CD4-positive, alpha-beta T cell (primary cell): ENCODE measurements at regions not wholly inside any gene's neighbourhood (a gene's known extent, or its start where the extent isn't known, plus 50 kb on each side); places are given as distances from the start of the nearest gene placed in this dataset.

Experiments used
- ATAC-seq: fragments of 200-7000 bp; cut with Tn5 transposase; one replicate; pipeline ENCODE4 v1.10.0; 2022; ENCODE audit warnings: mild to moderate bottlenecking; ENCODE audit not compliant: poor library complexity
- CTCF ChIA-PET: fragments of 350-600 bp; sonication (Branson Sonifier 250); formaldehyde crosslinking; loops from one replicate; lab custom pipeline; 2021; ENCODE audit warnings: antibody characterized with exemption, inconsistent platforms; lab: Charles Lee
- POLR2A ChIA-PET: fragments of 350-600 bp; sonication (Branson Sonifier 250); formaldehyde crosslinking; loops from one replicate; lab custom pipeline; 2021; ENCODE audit warnings: antibody characterized with exemption, inconsistent platforms; lab: Charles Lee
- DNase-seq, 14 experiments: peaks; one replicate each; pipeline ENCODE4 v3.0.0-alpha.2; 2013 to 2020; ENCODE audit warnings: mixed read lengths in 2 of 14
- H3K27ac ChIP-seq, 2 donors: one replicate each; pipeline versions ENCODE4 v1.5.1 to v1.7.0; 2013; ENCODE audit warnings: low read length in 2 of 2, low read depth in 1 of 2, mild to moderate bottlenecking in 1 of 2
- H3K27me3 ChIP-seq, 2 experiments: 1 replicate in 1 of 2; 2 replicates in 1 of 2; pipeline versions ENCODE4 v1.6.1 to v1.7.0; 2013; ENCODE audit warnings: low read length in 2 of 2, control low read depth in 1 of 2, mild to moderate bottlenecking in 1 of 2, moderate library complexity in 1 of 2; ENCODE audit not compliant: insufficient read depth in 2 of 2, control insufficient read depth in 1 of 2
- H3K36me3 ChIP-seq: one replicate; pipeline ENCODE4 v1.6.1; 2013; ENCODE audit warnings: low read length, control low read depth; ENCODE audit not compliant: insufficient read depth
- H3K4me1 ChIP-seq: one replicate; pipeline ENCODE4 v1.6.1; 2013; ENCODE audit warnings: low read length, control low read depth; ENCODE audit not compliant: insufficient read depth
- H3K4me3 ChIP-seq: one replicate; pipeline ENCODE4 v1.5.1; 2013; ENCODE audit warnings: mild to moderate bottlenecking, low read length, moderate library complexity
- H3K9me3 ChIP-seq, 2 experiments: 1 replicate in 1 of 2; 2 replicates in 1 of 2; pipeline versions ENCODE4 v1.6.1 to v1.7.0; 2013; ENCODE audit warnings: low read length in 2 of 2, mild to moderate bottlenecking in 2 of 2, control low read depth in 1 of 2, moderate library complexity in 1 of 2; ENCODE audit not compliant: control insufficient read depth in 1 of 2, insufficient read depth in 1 of 2
- H3K27ac Mint-ChIP-seq: one replicate; pipeline ENCODE4 v1.8.0; 2020; ENCODE audit warnings: mixed read lengths
- H3K27me3 Mint-ChIP-seq: one replicate; pipeline ENCODE4 v1.8.0; 2021; ENCODE audit warnings: mixed read lengths
- H3K36me3 Mint-ChIP-seq: one replicate; pipeline ENCODE4 v1.8.0; 2021; ENCODE audit warnings: low read depth, mixed read lengths
- H3K4me1 Mint-ChIP-seq: one replicate; pipeline ENCODE4 v1.8.0; 2021; ENCODE audit warnings: low read depth, mixed read lengths
- H3K4me3 Mint-ChIP-seq: one replicate; pipeline ENCODE4 v1.8.0; 2020; ENCODE audit warnings: mild to moderate bottlenecking, mixed read lengths
- H3K9me3 Mint-ChIP-seq: one replicate; pipeline ENCODE4 v1.8.0; 2020; ENCODE audit warnings: mixed read lengths
- intact Hi-C, 2 experiments: fragments of 100-400 bp; cut with DNase I in 1 of 2; cut with micrococcal nuclease in 1 of 2; formaldehyde crosslinking; loops; one replicate each; pipeline versions ENCODE4 v1.15.1 to v1.9.0; 2023 to 2025; cut with DNase I, micrococcal nuclease
- TF ChIP-seq, protein P1 (sequence below): fragments of 200-600 bp; IDR thresholded peaks from one replicate; pipeline ENCODE4 v1.8.0; 2022; ENCODE audit warnings: antibody characterized with exemption, mild to moderate bottlenecking

DNA sequence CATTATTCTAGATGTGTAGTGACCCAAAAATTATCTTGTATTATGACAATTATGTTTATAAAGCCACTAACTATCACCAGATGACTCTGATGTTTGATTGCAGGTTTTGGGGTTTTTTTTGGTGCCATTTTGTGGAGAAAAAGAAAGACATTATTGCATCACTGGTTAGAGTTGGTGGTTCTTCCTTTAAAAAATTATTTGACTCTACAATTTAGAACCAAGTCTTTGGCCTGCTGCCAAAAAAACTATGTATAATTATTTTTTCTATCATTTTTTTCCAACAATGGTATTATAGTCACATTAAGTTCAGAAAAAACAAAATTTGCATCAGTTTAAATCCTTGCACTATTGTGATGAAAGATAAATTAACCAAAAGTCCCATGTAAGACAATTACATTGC, 258.6 kb upstream of the GRM7 start:
- TF ChIP-seq, protein P1, sequence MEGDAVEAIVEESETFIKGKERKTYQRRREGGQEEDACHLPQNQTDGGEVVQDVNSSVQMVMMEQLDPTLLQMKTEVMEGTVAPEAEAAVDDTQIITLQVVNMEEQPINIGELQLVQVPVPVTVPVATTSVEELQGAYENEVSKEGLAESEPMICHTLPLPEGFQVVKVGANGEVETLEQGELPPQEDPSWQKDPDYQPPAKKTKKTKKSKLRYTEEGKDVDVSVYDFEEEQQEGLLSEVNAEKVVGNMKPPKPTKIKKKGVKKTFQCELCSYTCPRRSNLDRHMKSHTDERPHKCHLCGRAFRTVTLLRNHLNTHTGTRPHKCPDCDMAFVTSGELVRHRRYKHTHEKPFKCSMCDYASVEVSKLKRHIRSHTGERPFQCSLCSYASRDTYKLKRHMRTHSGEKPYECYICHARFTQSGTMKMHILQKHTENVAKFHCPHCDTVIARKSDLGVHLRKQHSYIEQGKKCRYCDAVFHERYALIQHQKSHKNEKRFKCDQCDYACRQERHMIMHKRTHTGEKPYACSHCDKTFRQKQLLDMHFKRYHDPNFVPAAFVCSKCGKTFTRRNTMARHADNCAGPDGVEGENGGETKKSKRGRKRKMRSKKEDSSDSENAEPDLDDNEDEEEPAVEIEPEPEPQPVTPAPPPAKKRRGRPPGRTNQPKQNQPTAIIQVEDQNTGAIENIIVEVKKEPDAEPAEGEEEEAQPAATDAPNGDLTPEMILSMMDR, result no peak
- DNase-seq, result no peak
- Mint-ChIP-seq H3K9me3 (peaks cover 15% of the 10 kb centered on the region), H3K4me3 (no peak overlapping the region), H3K4me1 (no peaks in the 10 kb centered on the region), H3K36me3 (no peaks in the 10 kb centered on the region), H3K27ac (no peak overlapping the region), H3K27me3 (no peaks in the 10 kb centered on the region)
- no peak for ATAC-seq
- Histone ChIP-seq H3K4me1 (no peaks in the 10 kb centered on the region), H3K27ac (no peak overlapping the region), H3K36me3 (no peaks in the 10 kb centered on the region), H3K9me3 (peaks cover 0 to 3% of the 10 kb centered on the region in 2 experiments), H3K27me3 (no peaks in the 10 kb centered on the region), H3K4me3 (no peak overlapping the region)
- POLR2A ChIA-PET, result no interaction called here
- intact Hi-C loops, result no loop called here
- CTCF ChIA-PET, result no interaction called here

DNA sequence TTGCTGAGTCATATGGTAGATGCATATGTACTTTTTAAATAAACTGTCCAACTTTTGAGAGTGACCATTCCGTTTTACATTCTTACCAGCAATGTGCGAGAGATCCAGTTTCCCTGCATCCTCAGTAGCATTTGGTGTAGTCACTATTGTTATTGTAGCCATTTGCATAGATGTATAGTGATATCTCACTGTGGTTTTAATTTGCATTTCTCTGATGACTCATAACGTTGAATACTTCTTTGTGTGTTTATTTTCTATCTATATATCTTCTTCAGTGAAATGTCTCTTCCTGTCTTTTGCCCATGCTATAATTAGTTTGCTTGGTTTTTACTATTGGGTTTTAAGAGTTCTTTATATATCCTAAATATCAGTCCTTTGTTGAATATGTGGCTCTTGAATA, 255.7 kb upstream of the GRM7 start:
- no peak overlapping the region for H3K4me3 ChIP-seq
- DNase-seq, result no peak
- H3K27ac Mint-ChIP-seq, result no peak overlapping the region
- H3K27ac ChIP-seq, result no peak overlapping the region
- TF ChIP-seq, protein P1, result no peak
- no peaks in the 10 kb centered on the region for H3K4me1 Mint-ChIP-seq
- H3K36me3 ChIP-seq, result no peaks in the 10 kb centered on the region
- CTCF ChIA-PET, result no interaction called here
- no peak overlapping the region for H3K4me3 Mint-ChIP-seq
- no peaks in the 10 kb centered on the region for H3K36me3 Mint-ChIP-seq
- H3K9me3 Mint-ChIP-seq, result peaks cover 6% of the 10 kb centered on the region
- H3K27me3 Mint-ChIP-seq, result no peaks in the 10 kb centered on the region
- POLR2A ChIA-PET, result no interaction called here
- intact Hi-C loops, result no loop called here
- no peak for ATAC-seq
- no peaks in the 10 kb centered on the region for H3K27me3 ChIP-seq
- H3K9me3 ChIP-seq, result peaks cover 0 to 3% of the 10 kb centered on the region in 2 experiments
- H3K4me1 ChIP-seq, result no peaks in the 10 kb centered on the region

GRCh38 chr3:6608843-6609242, 252.1 kb upstream of the GRM7 start:
- H3K27me3 Mint-ChIP-seq, result no peaks in the 10 kb centered on the region
- H3K9me3 Mint-ChIP-seq, result peaks cover 7% of the 10 kb centered on the region
- peaks cover 0 to 3% of the 10 kb centered on the region in 2 experiments for H3K9me3 ChIP-seq
- CTCF ChIA-PET, result no interaction called here
- no peak overlapping the region for H3K4me3 Mint-ChIP-seq
- no peaks in the 10 kb centered on the region for H3K27me3 ChIP-seq
- no peak overlapping the region for H3K27ac Mint-ChIP-seq
- H3K4me3 ChIP-seq, result no peak overlapping the region
- ATAC-seq (no peak), DNase-seq (no peak)
- H3K27ac ChIP-seq, result no peak overlapping the region
- H3K36me3 Mint-ChIP-seq, result no peaks in the 10 kb centered on the region
- POLR2A ChIA-PET, result no interaction called here
- H3K4me1 Mint-ChIP-seq, result no peaks in the 10 kb centered on the region
- no peaks in the 10 kb centered on the region for H3K4me1 ChIP-seq
- intact Hi-C loops, result no loop called here
- no peaks in the 10 kb centered on the region for H3K36me3 ChIP-seq
- TF ChIP-seq, protein P1, result no peak
